T-helper 1 cell (primary cell): ENCODE measurements at regions not wholly inside any gene's neighbourhood (a gene's known extent, or its start where the extent isn't known, plus 50 kb on each side); places are given as distances from the start of the nearest gene placed in this dataset.

ENCODE experiments used
- DNase-seq, 5 donors: peaks; one replicate each; pipeline ENCODE4 v3.0.0-alpha.2; 2012 to 2020

GRCh38 chr5:152269533-152269932 is 135.5 kb downstream of the NMUR2 start:
- DNase-seq = no peak

- DNase-seq = no peak
These were observed 140.3 kb downstream of the NMUR2 start for GRCh38 chr5:152264645-152265254.

DNA sequence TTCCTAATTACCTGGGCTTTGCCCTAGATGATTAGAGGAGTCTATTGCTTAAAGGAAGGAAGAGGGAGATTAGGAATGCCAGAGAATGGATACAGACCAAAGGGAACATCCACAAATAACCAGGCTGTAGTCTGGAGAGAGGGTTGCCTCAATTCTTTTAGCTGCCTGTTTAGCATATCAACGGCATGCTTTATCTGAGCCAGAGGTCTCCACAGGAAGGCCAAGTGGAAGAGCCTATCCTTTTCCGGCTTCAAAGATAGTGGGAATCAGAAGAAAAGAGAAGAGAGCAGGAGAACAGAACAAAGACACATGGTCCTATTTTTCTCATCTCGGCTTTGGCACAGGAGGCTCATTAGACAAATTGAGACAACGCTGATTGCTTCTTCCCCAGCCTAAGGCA is 142.4 kb downstream of the NMUR2 start:
- no peak for DNase-seq

DNA sequence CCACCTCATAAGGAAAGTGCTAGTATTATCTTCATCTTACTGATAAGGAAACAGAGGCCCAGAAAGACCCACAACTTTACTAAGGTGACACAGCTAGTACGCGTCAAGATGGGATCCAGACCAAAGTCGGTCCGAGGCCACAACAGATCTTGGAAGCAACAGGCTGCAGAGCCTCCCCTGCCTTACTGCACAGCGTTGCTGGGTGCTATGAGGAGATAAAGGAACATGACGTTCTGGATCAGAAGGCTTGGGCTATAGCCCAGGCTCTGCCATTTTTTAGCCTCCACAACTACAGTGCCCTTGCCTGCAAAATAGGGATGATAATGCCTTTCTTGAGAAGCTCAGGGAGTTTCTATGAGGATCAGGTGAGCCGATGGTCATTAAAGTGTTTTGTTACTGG is 144.1 kb downstream of the NMUR2 start:
- DNase-seq = no peak

DNA sequence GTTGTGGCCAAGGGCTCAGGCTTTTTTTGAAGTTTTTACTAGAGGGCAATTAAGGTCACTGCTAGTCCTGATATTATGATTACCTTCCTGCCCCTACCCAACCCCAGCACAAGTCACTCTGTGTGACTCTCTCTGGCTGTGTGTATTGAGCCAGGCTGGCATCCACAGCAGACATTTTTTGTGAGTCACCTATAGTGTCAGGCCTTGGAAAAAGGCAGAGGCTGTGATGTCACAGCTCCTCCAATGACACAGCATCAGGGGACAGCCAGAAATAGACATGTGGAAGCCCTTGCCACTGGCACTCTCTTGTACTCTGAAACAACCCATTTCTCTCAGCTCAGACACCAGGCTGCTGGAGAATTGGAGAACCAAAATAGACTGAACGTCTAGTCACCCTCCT is 145.4 kb downstream of the NMUR2 start:
- DNase-seq = no peak

DNA sequence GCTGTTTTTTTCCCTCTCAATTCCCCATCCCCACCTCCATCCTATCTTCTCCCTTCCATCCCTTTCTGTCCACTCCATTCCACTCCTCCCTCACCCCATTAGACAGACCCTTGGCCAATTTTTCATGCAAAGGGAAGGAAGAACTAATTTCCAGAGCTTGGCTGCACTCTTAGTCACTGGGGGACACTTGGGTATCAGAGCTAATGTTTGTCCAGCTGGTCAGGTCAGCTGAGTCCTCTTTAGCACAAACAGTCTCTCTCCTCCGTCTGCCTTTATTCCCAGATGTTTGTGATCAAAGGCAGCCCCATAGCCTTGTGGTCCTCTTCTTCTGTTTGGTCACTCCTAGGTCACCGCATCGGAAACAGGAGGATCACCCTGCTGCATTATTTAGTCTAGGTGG is 148.5 kb downstream of the NMUR2 start:
- DNase-seq = no peak

- DNase-seq = no peak
These were observed 149.7 kb downstream of the NMUR2 start for GRCh38 chr5:152255411-152255810.

DNA sequence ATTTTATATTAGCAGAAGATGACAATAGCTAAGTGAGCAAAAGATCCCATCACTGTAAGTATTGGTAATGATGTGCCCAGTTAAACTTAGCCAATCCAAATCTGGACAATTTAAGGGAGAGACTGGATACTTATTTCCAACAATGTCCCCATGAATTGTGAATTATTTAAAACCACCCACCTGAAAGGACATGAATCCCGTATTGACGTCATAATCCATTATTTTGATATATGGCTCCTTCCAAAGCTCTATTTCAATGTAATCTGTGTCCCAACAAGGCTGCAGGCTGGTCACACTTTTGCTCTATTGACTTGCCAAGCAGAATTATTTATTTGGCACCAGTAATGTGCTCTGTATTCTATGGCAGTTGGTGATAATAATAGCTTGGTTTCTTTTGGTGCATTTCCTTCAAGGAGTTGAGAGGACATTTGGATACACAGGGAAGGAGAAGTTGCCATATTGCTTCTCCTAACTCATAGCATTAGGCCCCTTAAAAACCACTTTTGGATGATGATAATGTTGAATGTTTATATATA is 157.2 kb downstream of the NMUR2 start:
- no peak for DNase-seq

- no peak for DNase-seq
These were observed 158.7 kb downstream of the NMUR2 start for GRCh38 chr5:152246401-152246800.

DNA sequence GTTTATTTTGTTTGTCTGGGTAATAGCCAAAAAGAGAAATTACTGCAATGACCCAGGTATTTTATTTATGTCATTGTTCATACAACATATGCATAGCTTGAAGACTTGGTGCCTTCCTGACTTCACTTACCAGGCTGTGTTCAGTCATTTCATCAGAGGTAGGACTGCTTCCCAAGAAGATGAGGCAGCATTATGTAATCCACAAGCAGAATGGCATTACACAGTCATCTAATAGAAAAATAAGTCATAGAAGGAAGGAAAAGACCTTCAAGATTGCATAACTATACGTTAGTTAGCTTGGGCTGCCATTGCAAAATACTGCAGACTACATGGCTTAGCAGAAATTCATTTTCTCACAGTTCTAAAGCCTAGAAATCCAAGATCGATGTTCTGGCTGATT is 167.5 kb downstream of the NMUR2 start:
- no peak for DNase-seq

- DNase-seq = no peak
These were observed 178.9 kb downstream of the NMUR2 start for GRCh38 chr5:152226191-152226590.

DNA sequence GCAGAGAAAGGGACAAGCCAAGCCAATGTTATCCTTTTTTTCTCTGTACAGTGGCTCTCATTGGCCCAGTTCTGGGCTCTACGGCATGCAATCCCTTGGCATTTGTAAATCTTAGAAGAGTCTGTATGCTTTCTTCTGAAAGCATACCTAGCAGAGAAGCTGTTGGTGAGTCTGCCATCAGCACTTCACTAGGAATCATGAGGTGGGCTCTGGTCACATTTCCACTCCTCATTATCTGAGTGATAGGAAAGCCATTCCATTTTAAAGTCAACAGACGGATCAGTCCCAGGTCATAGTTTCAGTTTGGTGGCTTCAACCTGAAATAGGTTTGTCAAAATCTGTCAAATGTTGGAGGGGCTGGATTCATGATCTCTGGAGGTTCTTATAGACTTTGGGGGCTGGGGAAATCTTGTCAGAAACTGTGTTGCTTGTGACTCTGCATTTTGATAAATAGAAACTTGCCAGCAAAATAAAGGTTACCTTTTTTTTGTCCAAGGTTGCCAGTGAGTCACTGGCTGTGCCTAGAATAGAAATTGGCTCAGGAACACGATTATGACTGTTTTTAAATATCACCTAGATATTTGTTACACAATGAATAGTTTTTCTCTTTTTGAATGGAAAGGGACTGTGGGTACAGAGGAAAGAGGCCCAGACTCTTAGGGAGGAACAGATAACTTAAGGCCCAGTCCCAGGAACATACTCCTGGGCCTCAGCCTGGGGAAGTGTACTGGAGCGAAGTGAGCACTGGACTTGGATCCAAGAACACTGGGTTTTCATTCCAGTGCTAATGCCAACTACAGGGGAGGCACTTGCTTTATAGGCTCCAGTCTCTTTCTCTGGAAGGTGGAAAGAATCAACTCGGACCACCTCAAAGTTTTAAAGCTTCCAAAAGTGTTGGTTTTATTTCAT is 183.1 kb downstream of the NMUR2 start:
- no peak for DNase-seq

GRCh38 chr5:152218694-152219093 is 186.4 kb downstream of the NMUR2 start:
- DNase-seq = no peak

DNA sequence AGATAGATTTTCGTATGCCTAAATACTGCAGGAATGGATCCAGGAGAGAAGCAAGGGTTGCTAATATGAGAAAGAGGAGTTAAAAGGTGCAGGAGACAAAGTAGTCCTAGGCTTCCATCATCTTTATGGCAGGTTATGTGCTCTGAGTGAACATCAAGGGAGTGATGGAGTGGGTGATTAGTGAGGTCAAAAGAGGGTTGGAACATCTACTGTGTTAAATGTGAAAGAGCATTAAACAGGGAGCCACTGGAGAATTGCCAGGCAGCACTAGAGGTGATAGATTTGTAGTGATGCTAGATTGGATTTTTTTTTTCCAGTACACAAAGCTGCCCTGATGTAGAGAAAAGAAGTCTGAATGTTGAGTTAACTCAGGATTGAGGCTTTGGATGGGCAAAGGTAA is 199.3 kb downstream of the NMUR2 start:
- DNase-seq = no peak

GRCh38 chr5:152202321-152202720 is 202.8 kb downstream of the NMUR2 start:
- no peak for DNase-seq

GRCh38 chr5:152193391-152194107 is 211.5 kb downstream of the NMUR2 start:
- no peak for DNase-seq

DNA sequence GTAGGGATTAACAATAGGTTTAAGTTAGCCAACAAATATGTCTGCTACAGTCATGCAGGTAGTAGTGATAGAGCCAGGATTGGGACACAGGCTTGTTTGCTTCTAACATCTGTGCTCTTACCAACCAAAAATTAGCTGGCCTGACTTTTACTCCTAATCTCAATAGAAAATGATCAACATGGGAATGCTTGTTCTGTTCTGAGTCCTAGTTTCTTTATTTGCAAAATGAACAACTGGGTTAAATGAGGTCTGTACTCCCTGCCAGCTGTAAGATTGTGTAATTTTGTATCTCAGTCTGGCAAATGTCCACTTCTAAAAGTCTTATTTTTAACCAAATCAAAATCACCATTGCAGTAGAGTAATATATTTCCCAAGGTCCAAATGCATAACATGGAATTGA is 216.8 kb downstream of the NMUR2 start:
- DNase-seq = no peak

DNA sequence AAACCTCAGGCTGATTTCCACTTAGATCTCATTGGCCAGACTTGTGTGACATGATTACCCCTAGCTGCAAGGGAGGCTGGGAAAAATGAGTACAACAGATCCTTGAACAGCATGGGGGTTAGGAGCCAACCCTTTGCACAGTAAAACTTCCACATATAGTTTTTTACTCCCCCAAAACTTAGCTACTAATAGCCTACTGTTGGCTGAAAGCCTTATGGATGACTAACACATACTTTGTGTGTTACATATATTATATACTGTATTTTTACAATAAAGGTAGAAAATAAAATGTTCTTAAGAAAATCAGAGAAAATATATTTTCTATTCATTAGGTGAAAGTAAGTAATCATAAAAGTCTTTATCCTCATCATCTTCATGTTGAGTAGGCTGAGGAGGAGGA is 217.4 kb downstream of the NMUR2 start:
- DNase-seq = no peak

DNA sequence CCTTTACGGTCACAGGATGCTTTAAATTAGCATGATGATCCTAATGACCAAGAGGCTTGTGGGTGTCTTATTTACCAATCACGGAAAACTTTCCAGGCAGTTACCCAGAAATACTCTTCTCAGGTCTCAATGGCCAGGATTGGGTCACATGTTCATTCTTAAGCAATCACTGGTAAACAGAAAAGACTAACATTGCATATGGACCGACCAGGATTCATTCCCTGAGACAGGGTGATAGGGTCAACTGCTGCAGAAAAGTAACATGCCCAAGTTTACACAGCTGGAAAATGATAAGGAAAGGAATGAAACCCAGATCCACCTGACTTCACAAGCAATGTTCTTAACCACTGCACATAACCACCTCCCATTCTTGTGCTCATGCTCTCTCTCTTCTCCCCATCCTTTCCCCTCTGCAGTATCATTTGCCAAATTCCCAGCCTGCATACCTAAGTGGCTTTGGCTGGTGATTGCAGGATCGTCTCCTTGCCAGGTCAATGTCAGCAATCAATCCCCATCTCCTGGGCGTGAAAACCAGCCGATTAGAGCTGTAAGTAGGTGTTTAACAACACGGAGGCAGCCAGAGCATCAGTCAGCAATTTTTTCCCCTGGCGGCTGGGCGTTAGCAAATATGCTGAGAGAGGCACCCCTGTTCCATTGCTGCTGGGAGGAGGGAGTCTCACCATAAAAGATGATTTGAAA is 219.4 kb downstream of the NMUR2 start:
- no peak for DNase-seq

GRCh38 chr5:152184266-152184665 is 220.8 kb downstream of the NMUR2 start:
- no peak for DNase-seq

DNA sequence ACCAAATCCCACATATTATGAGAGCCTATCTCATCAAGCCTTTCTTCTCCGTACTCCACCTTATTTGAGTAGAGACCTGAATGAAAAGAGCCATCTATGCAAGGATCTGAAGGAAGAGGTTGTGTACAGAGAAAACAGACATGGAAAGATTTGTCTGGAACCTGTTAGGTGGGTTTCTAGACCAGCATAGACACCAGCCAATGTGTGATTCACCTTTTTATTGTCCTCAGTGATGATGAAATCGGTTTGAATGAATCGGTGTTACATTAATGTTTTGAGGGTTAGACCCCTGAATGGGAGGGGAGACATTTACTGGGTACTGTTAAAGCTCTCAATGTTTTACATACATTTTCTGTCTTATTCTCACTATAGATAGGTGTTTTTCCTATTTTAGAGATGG is 223.6 kb downstream of the NMUR2 start:
- DNase-seq = no peak

DNA sequence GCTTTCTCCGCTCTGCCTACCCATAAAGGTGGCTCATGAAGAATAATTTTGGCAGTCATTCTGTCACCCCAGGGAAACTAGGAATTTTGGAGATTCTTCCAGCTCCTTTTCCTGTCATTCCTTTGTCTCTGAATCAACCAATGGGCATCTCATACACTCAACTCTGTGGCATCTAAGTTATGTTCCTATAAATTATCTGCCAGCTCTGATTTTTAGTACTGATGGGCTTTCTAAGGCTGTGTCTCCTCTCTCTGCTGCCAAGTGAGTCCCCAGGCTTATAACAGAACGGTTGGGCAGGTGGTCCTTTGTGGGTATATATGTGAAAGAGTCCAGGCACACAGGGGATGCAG is 226.8 kb downstream of the NMUR2 start:
- DNase-seq = no peak
